ENCODE measurements at regions not wholly inside any gene's neighbourhood (a gene's known extent, or its start where the extent isn't known, plus 50 kb on each side); places are given as distances from the start of the nearest gene placed in this dataset.
"Not testable (repeated sequence)": the region's sequence is repeated elsewhere in the genome, so short reads cannot be mapped to it uniquely, and the experiment has no call there.

DNA sequence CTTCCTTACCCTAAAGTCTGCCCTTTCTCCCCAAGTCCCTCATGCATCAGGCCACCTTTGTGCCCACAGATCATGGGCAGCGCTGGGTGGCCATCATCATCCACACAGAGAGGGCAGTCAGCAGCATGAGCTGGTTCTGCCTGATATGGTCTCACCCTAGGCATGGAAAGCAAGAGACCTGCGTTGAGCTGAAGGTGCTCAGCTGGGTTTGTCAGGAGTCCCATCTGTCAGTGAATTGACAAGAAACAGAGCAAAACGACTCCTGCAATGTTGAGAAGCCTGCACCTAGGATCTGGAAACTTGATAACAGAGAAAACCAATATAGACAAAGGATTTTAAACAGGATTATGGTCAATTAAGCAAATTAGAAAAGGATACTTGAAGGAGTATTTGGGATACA is 242.7 kb upstream of the PRSS1 start:
- ChIA-PET CTCF (interaction anchor here (0.6 to 7.0 kb wide), 8 partner anchors 9 to 305 kb away, joined by 3 to 50 read pairs (median 4); no protein-coding TSS in a partner anchor), POLR2A (no interaction called here)
- H3K27me3 Mint-ChIP-seq (ENCODE audit: low read depth): peaks cover 5% of the 10 kb centered on the region; the same call in 1 of the 2 replicates
- H3K27ac Mint-ChIP-seq: no peak overlapping the region
- TF ChIP-seq MYBL2 (CRISPR knock-in tag; IDR thresholded peaks at IDR 0.05) (no peak), NFATC4 (CRISPR knock-in tag; IDR thresholded peaks at IDR 0.05) (no peak), ZNF263 (CRISPR knock-in tag; IDR thresholded peaks at IDR 0.05; ENCODE audit: low read depth) (no peak), ZBTB43 (CRISPR knock-in tag; IDR thresholded peaks at IDR 0.05) (no peak), ZNF423 (CRISPR knock-in tag; IDR thresholded peaks at IDR 0.05) (no peak), ZNF425 (CRISPR knock-in tag; conservative IDR thresholded peaks at IDR 0.05) (no peak), ETV6 (CRISPR knock-in tag; IDR thresholded peaks at IDR 0.05) (no peak), USF1 (CRISPR knock-in tag; IDR thresholded peaks at IDR 0.05) (no peak), IRF2 (CRISPR knock-in tag; IDR thresholded peaks at IDR 0.05; ENCODE audit: borderline replicate concordance, low read depth) (no peak), SMAD4 (CRISPR knock-in tag; IDR thresholded peaks at IDR 0.05) (no peak), CREB1 (CRISPR knock-in tag; IDR thresholded peaks at IDR 0.05) (no peak), ZNF121 (CRISPR knock-in tag; IDR thresholded peaks at IDR 0.05) (no peak), FOXP4 (CRISPR knock-in tag; IDR thresholded peaks at IDR 0.05) (no peak), ZNF671 (CRISPR knock-in tag; IDR thresholded peaks at IDR 0.05) (no peak), ZBTB21 (CRISPR knock-in tag; IDR thresholded peaks at IDR 0.05; ENCODE audit: borderline replicate concordance) (no peak), ZNF396 (CRISPR knock-in tag; IDR thresholded peaks at IDR 0.05; ENCODE audit: borderline replicate concordance) (no peak)
- TF ChIP-seq, protein P1, sequence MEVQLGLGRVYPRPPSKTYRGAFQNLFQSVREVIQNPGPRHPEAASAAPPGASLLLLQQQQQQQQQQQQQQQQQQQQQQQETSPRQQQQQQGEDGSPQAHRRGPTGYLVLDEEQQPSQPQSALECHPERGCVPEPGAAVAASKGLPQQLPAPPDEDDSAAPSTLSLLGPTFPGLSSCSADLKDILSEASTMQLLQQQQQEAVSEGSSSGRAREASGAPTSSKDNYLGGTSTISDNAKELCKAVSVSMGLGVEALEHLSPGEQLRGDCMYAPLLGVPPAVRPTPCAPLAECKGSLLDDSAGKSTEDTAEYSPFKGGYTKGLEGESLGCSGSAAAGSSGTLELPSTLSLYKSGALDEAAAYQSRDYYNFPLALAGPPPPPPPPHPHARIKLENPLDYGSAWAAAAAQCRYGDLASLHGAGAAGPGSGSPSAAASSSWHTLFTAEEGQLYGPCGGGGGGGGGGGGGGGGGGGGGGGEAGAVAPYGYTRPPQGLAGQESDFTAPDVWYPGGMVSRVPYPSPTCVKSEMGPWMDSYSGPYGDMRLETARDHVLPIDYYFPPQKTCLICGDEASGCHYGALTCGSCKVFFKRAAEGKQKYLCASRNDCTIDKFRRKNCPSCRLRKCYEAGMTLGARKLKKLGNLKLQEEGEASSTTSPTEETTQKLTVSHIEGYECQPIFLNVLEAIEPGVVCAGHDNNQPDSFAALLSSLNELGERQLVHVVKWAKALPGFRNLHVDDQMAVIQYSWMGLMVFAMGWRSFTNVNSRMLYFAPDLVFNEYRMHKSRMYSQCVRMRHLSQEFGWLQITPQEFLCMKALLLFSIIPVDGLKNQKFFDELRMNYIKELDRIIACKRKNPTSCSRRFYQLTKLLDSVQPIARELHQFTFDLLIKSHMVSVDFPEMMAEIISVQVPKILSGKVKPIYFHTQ (CRISPR knock-in tag; IDR thresholded peaks at IDR 0.05): no peak
- TF ChIP-seq, protein P2, sequence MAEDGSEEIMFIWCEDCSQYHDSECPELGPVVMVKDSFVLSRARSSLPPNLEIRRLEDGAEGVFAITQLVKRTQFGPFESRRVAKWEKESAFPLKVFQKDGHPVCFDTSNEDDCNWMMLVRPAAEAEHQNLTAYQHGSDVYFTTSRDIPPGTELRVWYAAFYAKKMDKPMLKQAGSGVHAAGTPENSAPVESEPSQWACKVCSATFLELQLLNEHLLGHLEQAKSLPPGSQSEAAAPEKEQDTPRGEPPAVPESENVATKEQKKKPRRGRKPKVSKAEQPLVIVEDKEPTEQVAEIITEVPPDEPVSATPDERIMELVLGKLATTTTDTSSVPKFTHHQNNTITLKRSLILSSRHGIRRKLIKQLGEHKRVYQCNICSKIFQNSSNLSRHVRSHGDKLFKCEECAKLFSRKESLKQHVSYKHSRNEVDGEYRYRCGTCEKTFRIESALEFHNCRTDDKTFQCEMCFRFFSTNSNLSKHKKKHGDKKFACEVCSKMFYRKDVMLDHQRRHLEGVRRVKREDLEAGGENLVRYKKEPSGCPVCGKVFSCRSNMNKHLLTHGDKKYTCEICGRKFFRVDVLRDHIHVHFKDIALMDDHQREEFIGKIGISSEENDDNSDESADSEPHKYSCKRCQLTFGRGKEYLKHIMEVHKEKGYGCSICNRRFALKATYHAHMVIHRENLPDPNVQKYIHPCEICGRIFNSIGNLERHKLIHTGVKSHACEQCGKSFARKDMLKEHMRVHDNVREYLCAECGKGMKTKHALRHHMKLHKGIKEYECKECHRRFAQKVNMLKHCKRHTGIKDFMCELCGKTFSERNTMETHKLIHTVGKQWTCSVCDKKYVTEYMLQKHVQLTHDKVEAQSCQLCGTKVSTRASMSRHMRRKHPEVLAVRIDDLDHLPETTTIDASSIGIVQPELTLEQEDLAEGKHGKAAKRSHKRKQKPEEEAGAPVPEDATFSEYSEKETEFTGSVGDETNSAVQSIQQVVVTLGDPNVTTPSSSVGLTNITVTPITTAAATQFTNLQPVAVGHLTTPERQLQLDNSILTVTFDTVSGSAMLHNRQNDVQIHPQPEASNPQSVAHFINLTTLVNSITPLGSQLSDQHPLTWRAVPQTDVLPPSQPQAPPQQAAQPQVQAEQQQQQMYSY (CRISPR knock-in tag; IDR thresholded peaks at IDR 0.05): no peak
- TF ChIP-seq, protein P3, sequence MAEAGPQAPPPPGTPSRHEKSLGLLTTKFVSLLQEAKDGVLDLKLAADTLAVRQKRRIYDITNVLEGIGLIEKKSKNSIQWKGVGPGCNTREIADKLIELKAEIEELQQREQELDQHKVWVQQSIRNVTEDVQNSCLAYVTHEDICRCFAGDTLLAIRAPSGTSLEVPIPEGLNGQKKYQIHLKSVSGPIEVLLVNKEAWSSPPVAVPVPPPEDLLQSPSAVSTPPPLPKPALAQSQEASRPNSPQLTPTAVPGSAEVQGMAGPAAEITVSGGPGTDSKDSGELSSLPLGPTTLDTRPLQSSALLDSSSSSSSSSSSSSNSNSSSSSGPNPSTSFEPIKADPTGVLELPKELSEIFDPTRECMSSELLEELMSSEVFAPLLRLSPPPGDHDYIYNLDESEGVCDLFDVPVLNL (CRISPR knock-in tag; IDR thresholded peaks at IDR 0.05; ENCODE audit: borderline replicate concordance, low read depth): no peak
- no peaks in the 10 kb centered on the region for H3K36me3 Mint-ChIP-seq
- no peaks in the 10 kb centered on the region for H3K4me1 Mint-ChIP-seq
- no peak for ATAC-seq
- H3K9me3 Mint-ChIP-seq: no peaks in the 10 kb centered on the region
- no peak overlapping the region for H3K4me3 Mint-ChIP-seq
- no peak for DNase-seq (ENCODE audit: low spot score)

DNA sequence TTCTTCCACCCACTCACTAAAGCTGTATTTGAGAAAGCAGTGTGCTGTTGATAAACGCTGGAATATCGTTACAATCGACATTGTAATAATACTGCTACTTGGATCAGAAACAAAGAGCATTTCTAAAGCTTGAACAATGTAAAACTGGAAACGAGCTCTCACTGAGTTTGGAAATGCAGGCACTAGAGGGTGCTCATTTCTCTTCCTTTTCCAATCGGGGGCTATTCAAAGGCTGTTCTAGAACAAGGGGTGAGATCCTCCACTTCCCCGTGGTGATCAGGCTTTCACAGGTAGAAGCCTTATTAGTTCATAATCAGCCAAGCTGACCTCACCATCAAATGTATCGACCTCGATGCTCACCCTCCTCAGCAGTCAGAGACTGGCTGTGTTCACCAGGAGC is 245.3 kb upstream of the PRSS1 start:
- CTCF ChIA-PET: interaction anchor here (0.6 to 7.0 kb wide), 4 partner anchors 12 to 203 kb away, joined by 3 to 50 read pairs (median 4); no protein-coding TSS in a partner anchor
- H3K36me3 Mint-ChIP-seq; H3K27me3 Mint-ChIP-seq (ENCODE audit: low read depth); H3K27ac Mint-ChIP-seq; DNase-seq (ENCODE audit: low spot score); H3K4me1 Mint-ChIP-seq; H3K4me3 Mint-ChIP-seq; H3K9me3 Mint-ChIP-seq; POLR2A ChIA-PET: not testable (repeated sequence)
- peak; percentile 83 for ATAC-seq
